ENCODE measurements at regions not wholly inside any gene's neighbourhood (a gene's known extent, or its start where the extent isn't known, plus 50 kb on each side); places are given as distances from the start of the nearest gene placed in this dataset.

DNA sequence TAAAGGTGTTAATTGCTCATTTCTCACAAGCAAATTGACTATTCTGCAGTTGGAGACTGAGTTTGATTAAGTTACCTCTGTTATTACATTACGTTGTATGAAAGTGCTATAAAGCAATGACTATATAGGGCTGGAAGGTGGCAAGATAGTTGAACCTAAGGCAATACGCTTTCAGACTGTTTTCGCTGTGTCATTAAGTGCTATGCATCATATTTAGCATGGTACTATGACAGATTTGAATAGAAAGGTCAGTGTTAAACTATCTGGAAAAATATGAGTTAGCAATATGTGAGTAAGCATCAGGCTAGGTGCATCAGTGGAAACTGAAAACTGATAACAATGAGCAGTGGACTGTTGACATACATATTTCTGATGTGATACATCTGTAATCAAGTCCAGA lies 206.0 kb upstream of the ARHGAP24 start:
- TF ChIP-seq, protein P1, sequence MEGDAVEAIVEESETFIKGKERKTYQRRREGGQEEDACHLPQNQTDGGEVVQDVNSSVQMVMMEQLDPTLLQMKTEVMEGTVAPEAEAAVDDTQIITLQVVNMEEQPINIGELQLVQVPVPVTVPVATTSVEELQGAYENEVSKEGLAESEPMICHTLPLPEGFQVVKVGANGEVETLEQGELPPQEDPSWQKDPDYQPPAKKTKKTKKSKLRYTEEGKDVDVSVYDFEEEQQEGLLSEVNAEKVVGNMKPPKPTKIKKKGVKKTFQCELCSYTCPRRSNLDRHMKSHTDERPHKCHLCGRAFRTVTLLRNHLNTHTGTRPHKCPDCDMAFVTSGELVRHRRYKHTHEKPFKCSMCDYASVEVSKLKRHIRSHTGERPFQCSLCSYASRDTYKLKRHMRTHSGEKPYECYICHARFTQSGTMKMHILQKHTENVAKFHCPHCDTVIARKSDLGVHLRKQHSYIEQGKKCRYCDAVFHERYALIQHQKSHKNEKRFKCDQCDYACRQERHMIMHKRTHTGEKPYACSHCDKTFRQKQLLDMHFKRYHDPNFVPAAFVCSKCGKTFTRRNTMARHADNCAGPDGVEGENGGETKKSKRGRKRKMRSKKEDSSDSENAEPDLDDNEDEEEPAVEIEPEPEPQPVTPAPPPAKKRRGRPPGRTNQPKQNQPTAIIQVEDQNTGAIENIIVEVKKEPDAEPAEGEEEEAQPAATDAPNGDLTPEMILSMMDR (conservative IDR thresholded peaks at IDR 0.05; ENCODE audit: low read depth, low read length): no peak
- TF ChIP-seq EZH2phosphoT487 (IDR thresholded peaks at IDR 0.05; ENCODE audit: borderline replicate concordance, low read length) (no peak), EZH2 (IDR thresholded peaks at IDR 0.05; ENCODE audit: low read length, unreplicated experiment) (no peak)
